ENCODE measurements at regions not wholly inside any gene's neighbourhood (a gene's known extent, or its start where the extent isn't known, plus 50 kb on each side); places are given as distances from the start of the nearest gene placed in this dataset.

DNA sequence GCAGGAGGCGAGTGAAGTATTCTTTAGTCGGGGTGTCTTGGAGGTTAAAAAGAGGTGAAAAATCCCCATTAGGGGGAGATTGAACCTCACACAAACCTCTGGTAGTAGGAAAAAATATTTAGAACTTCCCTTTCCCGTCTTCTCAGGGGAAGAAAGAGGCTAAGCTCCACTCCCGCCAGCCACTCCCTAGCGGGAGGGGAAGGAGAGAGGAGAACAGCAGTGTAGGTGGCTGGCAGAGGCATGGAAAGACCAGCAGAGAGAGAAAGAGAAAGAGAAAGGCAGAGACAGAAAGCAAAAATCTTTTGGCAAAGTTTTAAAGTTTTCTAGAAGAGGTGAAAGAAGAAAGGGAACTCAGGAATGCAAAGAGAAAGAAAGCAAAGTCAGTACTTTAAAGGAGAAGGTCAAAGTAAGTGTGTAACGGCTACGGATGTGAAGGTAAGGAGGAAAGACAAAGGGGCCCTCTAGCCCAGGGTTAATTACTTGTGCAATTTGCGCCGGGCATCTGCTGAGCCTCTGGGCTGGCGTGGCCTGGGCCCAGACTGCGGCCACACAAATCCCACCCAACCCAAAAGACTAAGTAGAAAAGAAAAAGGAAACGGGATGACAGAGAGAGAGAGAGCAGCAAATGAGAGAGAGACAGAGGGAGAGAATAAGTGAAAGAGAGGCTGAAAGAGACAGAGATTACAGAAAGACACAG is 72.3 kb upstream of the ZNF746 start:
- TF ChIP-seq, protein P1, sequence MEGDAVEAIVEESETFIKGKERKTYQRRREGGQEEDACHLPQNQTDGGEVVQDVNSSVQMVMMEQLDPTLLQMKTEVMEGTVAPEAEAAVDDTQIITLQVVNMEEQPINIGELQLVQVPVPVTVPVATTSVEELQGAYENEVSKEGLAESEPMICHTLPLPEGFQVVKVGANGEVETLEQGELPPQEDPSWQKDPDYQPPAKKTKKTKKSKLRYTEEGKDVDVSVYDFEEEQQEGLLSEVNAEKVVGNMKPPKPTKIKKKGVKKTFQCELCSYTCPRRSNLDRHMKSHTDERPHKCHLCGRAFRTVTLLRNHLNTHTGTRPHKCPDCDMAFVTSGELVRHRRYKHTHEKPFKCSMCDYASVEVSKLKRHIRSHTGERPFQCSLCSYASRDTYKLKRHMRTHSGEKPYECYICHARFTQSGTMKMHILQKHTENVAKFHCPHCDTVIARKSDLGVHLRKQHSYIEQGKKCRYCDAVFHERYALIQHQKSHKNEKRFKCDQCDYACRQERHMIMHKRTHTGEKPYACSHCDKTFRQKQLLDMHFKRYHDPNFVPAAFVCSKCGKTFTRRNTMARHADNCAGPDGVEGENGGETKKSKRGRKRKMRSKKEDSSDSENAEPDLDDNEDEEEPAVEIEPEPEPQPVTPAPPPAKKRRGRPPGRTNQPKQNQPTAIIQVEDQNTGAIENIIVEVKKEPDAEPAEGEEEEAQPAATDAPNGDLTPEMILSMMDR (IDR thresholded peaks at IDR 0.05; ENCODE audit: extremely low read depth in 1 of 2, insufficient read depth in 1 of 2, low read depth in 1 of 2, low read length in 2 of 2), result no peak
- TF ChIP-seq FOS (IDR thresholded peaks at IDR 0.05; ENCODE audit: borderline replicate concordance, insufficient read depth, low read length), result no peak
